ENCODE measurements at regions not wholly inside any gene's neighbourhood (a gene's known extent, or its start where the extent isn't known, plus 50 kb on each side); places are given as distances from the start of the nearest gene placed in this dataset.
"Not testable (repeated sequence)": the region's sequence is repeated elsewhere in the genome, so short reads cannot be mapped to it uniquely, and the experiment has no call there.

- peak; percentile 74 for DNase-seq
- TF ChIP-seq CTCF (IDR thresholded peaks at IDR 0.05): peak; percentile 77
- CTCF ChIA-PET: interaction anchor here (0.6 to 2.1 kb wide), 5 partner anchors 9 to 115 kb away, joined by 3 to 9 read pairs (median 3); no protein-coding TSS in a partner anchor
- H3K4me3 Mint-ChIP-seq; H3K27me3 Mint-ChIP-seq; intact Hi-C loops (cut with micrococcal nuclease); H3K36me3 Mint-ChIP-seq (ENCODE audit: low read depth); ATAC-seq; H3K4me1 Mint-ChIP-seq (ENCODE audit: low read depth); H3K27ac Mint-ChIP-seq; POLR2A ChIA-PET; H3K9me3 Mint-ChIP-seq: not testable (repeated sequence)
Observed at GRCh38 chr14:106153362-106153955, 627.1 kb downstream of the TMEM121 start.

GRCh38 chr14:106163316-106163715, 636.9 kb downstream of the TMEM121 start:
- Mint-ChIP-seq H3K4me1 (ENCODE audit: low read depth) (peaks cover 16% of the 10 kb centered on the region), H3K27ac (no peak overlapping the region), H3K4me3 (no peak overlapping the region), H3K27me3 (peaks cover 3% of the 10 kb centered on the region), H3K36me3 (ENCODE audit: low read depth) (no peaks in the 10 kb centered on the region), H3K9me3 (no peaks in the 10 kb centered on the region)
- ATAC-seq: no peak
- DNase-seq: no peak
- intact Hi-C loops (cut with micrococcal nuclease): no loop called here
- ChIA-PET POLR2A (no interaction called here), CTCF (interaction anchor here (1.1 to 3.6 kb wide), 3 partner anchors 10 to 47 kb away, joined by 6 to 9 read pairs (median 7); no protein-coding TSS in a partner anchor)
- TF ChIP-seq CTCF (IDR thresholded peaks at IDR 0.05): no peak

- intact Hi-C loops (cut with micrococcal nuclease); H3K27me3 Mint-ChIP-seq; ATAC-seq; H3K9me3 Mint-ChIP-seq; DNase-seq; H3K36me3 Mint-ChIP-seq (ENCODE audit: low read depth); POLR2A ChIA-PET; H3K27ac Mint-ChIP-seq; H3K4me3 Mint-ChIP-seq: not testable (repeated sequence)
- CTCF ChIA-PET: interaction anchor here (1.1 to 3.6 kb wide), 3 partner anchors 10 to 46 kb away, joined by 6 to 9 read pairs (median 7); no protein-coding TSS in a partner anchor
- peaks cover 16% of the 10 kb centered on the region for H3K4me1 Mint-ChIP-seq (ENCODE audit: low read depth)
Observed at GRCh38 chr14:106163812-106164211, 637.4 kb downstream of the TMEM121 start.

- H3K4me1 Mint-ChIP-seq (ENCODE audit: low read depth): peaks cover 26% of the 10 kb centered on the region
- TF ChIP-seq CTCF (IDR thresholded peaks at IDR 0.05): no peak
- CTCF ChIA-PET: no interaction called here
Observed at GRCh38 chr14:106166232-106166631, 639.8 kb downstream of the TMEM121 start.

GRCh38 chr14:106166650-106167204, 640.3 kb downstream of the TMEM121 start:
- ChIA-PET POLR2A (interaction anchor here (0.6 kb wide), 1 partner anchor 385 kb away, joined by 4 read pairs; no protein-coding TSS in a partner anchor), CTCF (no interaction called here)
- no peaks in the 10 kb centered on the region for H3K36me3 Mint-ChIP-seq (ENCODE audit: low read depth)
- intact Hi-C loops (cut with micrococcal nuclease): no loop called here
- H3K4me1 Mint-ChIP-seq (ENCODE audit: low read depth): peaks cover 26% of the 10 kb centered on the region
- DNase-seq (no peak), ATAC-seq (no peak)
- H3K9me3 Mint-ChIP-seq: no peaks in the 10 kb centered on the region
- no peak overlapping the region for H3K27ac Mint-ChIP-seq
- H3K27me3 Mint-ChIP-seq: no peaks in the 10 kb centered on the region
- no peak for TF ChIP-seq CTCF (IDR thresholded peaks at IDR 0.05)
- H3K4me3 Mint-ChIP-seq: no peak overlapping the region

More at GRCh38 chr14:106166232-106166631, 639.8 kb downstream of the TMEM121 start:
- POLR2A ChIA-PET: interaction anchor here (0.6 kb wide), 1 partner anchor 385 kb away, joined by 4 read pairs; no protein-coding TSS in a partner anchor
- Mint-ChIP-seq H3K27me3 (no peaks in the 10 kb centered on the region), H3K27ac (no peak overlapping the region), H3K9me3 (no peaks in the 10 kb centered on the region), H3K4me3 (no peak overlapping the region), H3K36me3 (ENCODE audit: low read depth) (no peaks in the 10 kb centered on the region)
- intact Hi-C loops (cut with micrococcal nuclease): no loop called here
- DNase-seq: no peak
- no peak for ATAC-seq
